ENCODE measurements at regions not wholly inside any gene's neighbourhood (a gene's known extent, or its start where the extent isn't known, plus 50 kb on each side); places are given as distances from the start of the nearest gene placed in this dataset.

DNA sequence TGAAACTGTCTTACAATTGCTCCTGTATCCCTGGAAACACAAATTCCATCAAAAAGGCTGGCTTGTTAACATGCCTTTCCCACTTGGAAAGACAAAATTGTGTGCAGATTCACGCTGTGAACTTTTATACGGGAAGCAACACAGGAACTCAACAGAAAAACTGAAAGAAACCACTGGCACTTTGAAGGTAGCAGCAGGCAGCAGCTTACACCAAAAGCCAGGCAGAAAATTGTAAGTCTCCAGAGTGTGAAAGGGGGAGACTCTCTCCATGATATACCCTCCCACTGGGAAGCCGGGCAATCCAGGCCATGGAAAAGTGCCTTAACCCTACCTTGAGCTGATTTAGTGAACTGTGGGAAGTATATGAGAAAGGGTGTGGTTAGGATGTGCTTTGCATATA, 943.7 kb downstream of the CDH18 start:
- Histone ChIP-seq H3K4me3 (ENCODE audit: low read depth, low read length) (no peak overlapping the region), H3K27me3 (replicated peaks) (no peaks in the 10 kb centered on the region), H3K27ac (no peak overlapping the region), H3K36me3 (replicated peaks) (no peaks in the 10 kb centered on the region)
- DNase-seq, result no peak
- TF ChIP-seq, protein P1, sequence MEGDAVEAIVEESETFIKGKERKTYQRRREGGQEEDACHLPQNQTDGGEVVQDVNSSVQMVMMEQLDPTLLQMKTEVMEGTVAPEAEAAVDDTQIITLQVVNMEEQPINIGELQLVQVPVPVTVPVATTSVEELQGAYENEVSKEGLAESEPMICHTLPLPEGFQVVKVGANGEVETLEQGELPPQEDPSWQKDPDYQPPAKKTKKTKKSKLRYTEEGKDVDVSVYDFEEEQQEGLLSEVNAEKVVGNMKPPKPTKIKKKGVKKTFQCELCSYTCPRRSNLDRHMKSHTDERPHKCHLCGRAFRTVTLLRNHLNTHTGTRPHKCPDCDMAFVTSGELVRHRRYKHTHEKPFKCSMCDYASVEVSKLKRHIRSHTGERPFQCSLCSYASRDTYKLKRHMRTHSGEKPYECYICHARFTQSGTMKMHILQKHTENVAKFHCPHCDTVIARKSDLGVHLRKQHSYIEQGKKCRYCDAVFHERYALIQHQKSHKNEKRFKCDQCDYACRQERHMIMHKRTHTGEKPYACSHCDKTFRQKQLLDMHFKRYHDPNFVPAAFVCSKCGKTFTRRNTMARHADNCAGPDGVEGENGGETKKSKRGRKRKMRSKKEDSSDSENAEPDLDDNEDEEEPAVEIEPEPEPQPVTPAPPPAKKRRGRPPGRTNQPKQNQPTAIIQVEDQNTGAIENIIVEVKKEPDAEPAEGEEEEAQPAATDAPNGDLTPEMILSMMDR (IDR thresholded peaks at IDR 0.05; ENCODE audit: low read depth, low read length, missing control alignments), result no peak
- in situ Hi-C loops (cut with HindIII; ENCODE audit: low pct_ligation_motif_present, low sequenced_read_pairs), result no loop called here

DNA sequence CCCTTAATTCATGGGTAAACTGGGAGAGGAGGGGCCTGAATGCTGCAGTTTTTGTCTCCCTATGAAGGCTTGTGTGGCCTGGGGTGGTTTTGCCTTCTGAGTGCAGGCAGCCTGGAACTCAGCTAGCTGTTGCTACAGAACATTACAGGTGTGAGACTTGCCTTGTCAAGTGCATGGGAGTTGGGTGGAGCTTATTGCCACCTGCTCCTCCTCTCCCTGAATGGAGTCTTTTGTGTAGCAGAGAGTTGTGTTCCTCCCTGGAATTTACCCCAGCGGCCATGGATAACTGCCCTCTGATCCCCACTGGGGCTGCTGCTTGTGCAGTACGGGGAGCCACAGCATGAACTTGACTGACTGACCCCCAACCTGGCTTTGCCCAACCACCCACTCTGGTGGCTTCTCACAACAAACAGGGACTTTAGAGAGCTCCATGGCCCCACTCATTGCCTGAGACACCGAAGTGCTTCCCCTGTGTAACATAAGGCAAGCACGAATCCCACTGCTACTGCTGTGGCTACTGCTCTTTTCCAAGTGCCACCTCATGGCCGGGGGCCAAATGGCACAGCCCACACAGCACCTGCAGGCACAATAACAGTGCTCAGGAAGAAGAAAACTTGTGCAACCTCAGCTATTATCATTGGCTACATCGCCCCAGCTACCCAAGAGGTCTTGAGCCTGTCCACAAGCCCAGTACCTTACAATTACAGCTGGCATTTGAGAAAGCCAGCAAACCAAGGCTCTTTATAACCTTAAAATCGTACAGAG, 942.9 kb downstream of the CDH18 start:
- no peak for DNase-seq
- H3K4me3 ChIP-seq (ENCODE audit: low read depth, low read length), result no peak overlapping the region
- in situ Hi-C loops (cut with HindIII; ENCODE audit: low pct_ligation_motif_present, low sequenced_read_pairs), result no loop called here
- H3K27me3 ChIP-seq (replicated peaks), result no peaks in the 10 kb centered on the region
- TF ChIP-seq, protein P1 (IDR thresholded peaks at IDR 0.05; ENCODE audit: low read depth, low read length, missing control alignments), result no peak
- H3K36me3 ChIP-seq (replicated peaks), result no peaks in the 10 kb centered on the region
- no peak overlapping the region for H3K27ac ChIP-seq

DNA sequence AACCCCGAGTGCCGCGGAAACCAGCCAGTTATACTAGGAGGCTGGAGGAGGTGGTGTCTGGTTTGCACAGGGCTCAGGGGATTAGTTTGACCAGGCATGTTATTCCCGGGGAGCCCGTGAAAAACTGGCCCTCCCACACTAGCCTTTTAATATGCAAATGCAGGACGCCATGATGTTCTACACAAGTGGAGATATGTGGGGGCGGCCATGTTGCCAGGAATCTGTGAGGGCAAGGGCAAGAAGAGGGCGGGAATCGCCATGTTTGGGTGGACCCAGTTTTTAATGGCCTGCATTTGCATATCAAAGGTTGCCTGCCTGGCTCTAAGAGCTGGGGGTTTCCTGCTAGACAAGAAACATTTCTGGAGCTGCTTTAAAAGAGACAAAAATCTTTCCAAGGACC, 940.7 kb downstream of the CDH18 start:
- H3K36me3 ChIP-seq (replicated peaks), result no peaks in the 10 kb centered on the region
- no peak overlapping the region for H3K4me3 ChIP-seq (ENCODE audit: low read depth, low read length)
- TF ChIP-seq, protein P1 (IDR thresholded peaks at IDR 0.05; ENCODE audit: low read depth, low read length, missing control alignments), result no peak
- in situ Hi-C loops (cut with HindIII; ENCODE audit: low pct_ligation_motif_present, low sequenced_read_pairs), result no loop called here
- H3K27me3 ChIP-seq (replicated peaks), result no peaks in the 10 kb centered on the region
- no peak overlapping the region for H3K27ac ChIP-seq
- no peak for DNase-seq

DNA sequence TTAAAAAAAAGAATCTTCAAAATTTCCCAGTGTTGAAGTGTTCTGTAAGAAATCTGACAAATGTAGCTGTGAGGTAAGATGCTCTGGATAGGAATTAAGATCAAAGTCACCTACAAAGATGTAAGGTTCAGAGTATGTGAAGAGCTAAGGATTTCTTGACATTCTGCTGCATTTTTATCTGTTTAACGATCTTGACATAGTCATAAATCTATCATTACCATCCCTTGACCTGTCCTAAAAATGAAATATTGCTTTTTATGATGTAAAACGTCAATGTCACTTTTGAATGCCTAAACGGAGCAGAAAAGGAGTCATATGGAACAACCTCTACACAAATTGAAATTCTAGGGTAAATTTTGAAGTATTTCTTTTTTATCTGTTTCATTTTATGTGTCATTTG, 939.3 kb downstream of the CDH18 start:
- Histone ChIP-seq H3K27ac (no peak overlapping the region), H3K27me3 (replicated peaks) (no peaks in the 10 kb centered on the region), H3K4me3 (ENCODE audit: low read depth, low read length) (no peak overlapping the region), H3K36me3 (replicated peaks) (no peaks in the 10 kb centered on the region)
- no peak for DNase-seq
- in situ Hi-C loops (cut with HindIII; ENCODE audit: low pct_ligation_motif_present, low sequenced_read_pairs), result no loop called here
- TF ChIP-seq, protein P1 (IDR thresholded peaks at IDR 0.05; ENCODE audit: low read depth, low read length, missing control alignments), result no peak

DNA sequence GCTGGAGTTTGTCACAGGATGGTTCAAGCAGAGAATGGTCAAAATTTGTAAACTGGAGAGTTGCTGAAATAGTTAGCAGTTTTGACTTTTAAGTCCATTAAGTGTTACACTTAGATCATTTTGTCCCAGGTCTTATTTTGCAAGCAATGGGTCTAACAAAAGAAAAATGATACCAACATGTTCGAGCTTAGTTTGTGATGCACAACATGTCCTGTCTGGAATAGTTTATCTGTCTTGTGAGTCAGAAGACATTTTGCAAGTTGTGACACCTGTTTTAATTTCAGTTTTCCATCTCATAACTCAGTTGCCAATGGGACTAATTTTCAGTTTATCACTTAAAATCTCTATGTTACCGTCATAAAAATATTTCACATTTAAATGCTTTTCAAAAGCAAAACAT, 929.8 kb downstream of the CDH18 start:
- in situ Hi-C loops (cut with HindIII; ENCODE audit: low pct_ligation_motif_present, low sequenced_read_pairs), result no loop called here
- no peaks in the 10 kb centered on the region for H3K27me3 ChIP-seq (replicated peaks)
- H3K4me3 ChIP-seq (ENCODE audit: low read depth, low read length), result no peak overlapping the region
- no peaks in the 10 kb centered on the region for H3K36me3 ChIP-seq (replicated peaks)
- no peak for DNase-seq
- TF ChIP-seq, protein P1 (IDR thresholded peaks at IDR 0.05; ENCODE audit: low read depth, low read length, missing control alignments), result no peak
- no peak overlapping the region for H3K27ac ChIP-seq

DNA sequence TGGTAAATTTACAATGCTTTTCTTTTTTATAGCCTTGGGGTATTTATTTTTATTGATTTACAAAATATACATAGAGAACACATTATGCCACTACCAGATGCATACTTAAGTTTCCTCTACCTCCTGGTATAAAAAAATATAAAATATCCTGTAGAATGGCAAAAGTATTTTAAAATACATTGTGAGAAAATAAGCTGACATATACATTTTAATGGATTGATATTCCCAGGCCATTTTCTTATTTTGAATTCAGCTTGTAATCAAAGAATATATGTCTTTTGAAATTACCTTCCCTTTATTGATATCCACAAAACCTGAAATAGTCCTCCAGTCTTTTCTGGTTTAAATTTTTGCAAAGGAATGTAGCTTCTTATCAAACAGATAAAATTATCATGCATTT, 923.9 kb downstream of the CDH18 start:
- no peaks in the 10 kb centered on the region for H3K36me3 ChIP-seq (replicated peaks)
- no peaks in the 10 kb centered on the region for H3K27me3 ChIP-seq (replicated peaks)
- TF ChIP-seq, protein P1 (IDR thresholded peaks at IDR 0.05; ENCODE audit: low read depth, low read length, missing control alignments), result no peak
- no peak overlapping the region for H3K4me3 ChIP-seq (ENCODE audit: low read depth, low read length)
- no peak overlapping the region for H3K27ac ChIP-seq
- DNase-seq, result no peak
- in situ Hi-C loops (cut with HindIII; ENCODE audit: low pct_ligation_motif_present, low sequenced_read_pairs), result no loop called here
